ENCODE measurements at regions not wholly inside any gene's neighbourhood (a gene's known extent, or its start where the extent isn't known, plus 50 kb on each side); places are given as distances from the start of the nearest gene placed in this dataset.

DNA sequence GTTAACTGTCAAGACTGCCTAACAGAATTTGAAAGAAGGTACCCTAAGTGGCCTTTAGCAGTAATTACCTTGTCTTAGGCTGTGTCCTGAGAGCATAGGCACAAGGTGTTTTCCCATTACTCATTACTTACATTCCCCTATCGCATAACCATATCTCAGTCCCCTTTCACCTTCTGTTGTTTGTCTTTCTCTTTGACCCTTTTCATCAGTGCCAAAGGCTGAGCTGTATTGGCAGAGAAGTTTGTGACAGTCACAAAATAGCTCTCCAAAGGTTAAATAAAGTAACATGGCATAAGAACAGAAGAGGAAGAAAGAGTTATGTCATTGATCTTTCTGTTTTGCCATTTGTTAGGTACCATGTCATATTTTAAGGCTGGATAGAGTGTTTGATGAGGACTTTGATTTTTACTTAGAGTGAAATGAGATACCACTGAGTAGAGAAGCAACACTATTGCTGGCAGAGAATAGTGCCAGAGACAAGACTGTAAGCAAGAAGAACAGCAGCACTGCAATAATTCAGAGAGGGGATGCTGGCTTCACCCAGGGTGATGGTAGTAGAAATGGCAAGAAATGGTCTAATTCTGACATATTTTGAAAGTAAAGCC is 497.8 kb downstream of the TTLL7 start:
- no peak for DNase-seq (ENCODE audit: low spot score)
- H3K27ac ChIP-seq, result no peak overlapping the region
- H3K4me3 ChIP-seq, result no peak overlapping the region
- TF ChIP-seq, protein P1, sequence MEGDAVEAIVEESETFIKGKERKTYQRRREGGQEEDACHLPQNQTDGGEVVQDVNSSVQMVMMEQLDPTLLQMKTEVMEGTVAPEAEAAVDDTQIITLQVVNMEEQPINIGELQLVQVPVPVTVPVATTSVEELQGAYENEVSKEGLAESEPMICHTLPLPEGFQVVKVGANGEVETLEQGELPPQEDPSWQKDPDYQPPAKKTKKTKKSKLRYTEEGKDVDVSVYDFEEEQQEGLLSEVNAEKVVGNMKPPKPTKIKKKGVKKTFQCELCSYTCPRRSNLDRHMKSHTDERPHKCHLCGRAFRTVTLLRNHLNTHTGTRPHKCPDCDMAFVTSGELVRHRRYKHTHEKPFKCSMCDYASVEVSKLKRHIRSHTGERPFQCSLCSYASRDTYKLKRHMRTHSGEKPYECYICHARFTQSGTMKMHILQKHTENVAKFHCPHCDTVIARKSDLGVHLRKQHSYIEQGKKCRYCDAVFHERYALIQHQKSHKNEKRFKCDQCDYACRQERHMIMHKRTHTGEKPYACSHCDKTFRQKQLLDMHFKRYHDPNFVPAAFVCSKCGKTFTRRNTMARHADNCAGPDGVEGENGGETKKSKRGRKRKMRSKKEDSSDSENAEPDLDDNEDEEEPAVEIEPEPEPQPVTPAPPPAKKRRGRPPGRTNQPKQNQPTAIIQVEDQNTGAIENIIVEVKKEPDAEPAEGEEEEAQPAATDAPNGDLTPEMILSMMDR (IDR thresholded peaks at IDR 0.05), result no peak

DNA sequence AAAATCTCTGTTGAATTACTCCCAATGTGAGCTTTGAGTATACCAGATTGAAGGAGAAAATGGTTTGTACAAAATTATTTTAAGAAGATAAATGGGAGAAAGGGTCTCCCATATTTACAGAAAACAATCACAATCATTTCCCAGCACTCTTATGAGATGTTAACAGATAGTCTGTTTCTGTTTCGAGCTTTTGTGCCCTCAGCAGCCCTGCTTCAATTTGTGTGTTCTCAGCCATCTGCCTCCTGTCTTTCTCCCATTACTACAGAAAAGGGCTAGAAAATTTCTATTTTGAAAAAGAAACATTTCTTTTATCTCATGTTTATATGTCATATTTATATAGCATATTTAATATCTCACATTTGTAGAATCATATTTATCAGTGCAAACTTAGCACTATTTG is 498.4 kb downstream of the TTLL7 start:
- Histone ChIP-seq H3K27ac (no peak overlapping the region), H3K4me3 (no peak overlapping the region)
- TF ChIP-seq, protein P1 (IDR thresholded peaks at IDR 0.05), result no peak
- DNase-seq (ENCODE audit: low spot score), result no peak

DNA sequence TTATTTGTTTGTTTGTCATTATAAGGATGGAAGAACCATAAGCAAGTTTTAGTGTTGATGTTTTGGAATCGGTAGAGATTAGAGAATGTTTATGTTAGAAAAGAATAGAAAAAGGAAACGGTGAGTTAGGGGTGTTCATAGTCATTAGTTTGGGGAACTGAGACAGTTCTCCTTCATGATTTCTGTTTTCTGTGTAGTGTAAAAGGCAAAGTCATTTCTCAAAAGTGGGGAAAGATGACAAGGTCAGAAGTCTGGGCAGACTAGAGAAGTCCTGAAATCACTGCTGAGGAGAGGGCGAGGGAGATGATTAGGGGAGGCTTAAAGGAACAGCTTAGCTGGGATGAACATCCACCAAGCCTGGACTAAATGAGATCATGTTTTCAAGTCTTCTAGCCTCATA is 498.9 kb downstream of the TTLL7 start:
- no peak for DNase-seq (ENCODE audit: low spot score)
- no peak overlapping the region for H3K4me3 ChIP-seq
- no peak overlapping the region for H3K27ac ChIP-seq
- TF ChIP-seq, protein P1 (IDR thresholded peaks at IDR 0.05), result no peak

DNA sequence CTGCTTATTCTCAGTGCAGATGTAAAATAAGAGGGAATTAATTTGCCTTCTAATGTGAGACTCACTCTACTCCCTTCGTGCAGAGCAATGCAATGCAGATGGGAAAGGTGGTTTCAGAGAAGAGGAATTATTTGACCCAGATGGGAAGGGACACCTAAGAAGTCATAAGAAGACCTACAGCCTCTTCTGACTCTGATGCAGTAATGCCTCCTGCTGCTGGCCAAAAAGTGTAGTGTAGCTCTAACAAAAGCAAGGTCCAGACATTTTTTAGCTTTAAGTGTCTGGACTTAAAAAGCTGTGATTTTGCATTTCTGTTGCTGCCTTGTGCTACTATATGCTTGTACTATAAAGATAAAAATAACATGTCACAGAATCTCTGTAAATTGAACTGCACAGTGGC is 501.4 kb downstream of the TTLL7 start:
- TF ChIP-seq, protein P1 (IDR thresholded peaks at IDR 0.05), result no peak
- H3K4me3 ChIP-seq, result no peak overlapping the region
- DNase-seq (ENCODE audit: low spot score), result no peak
- H3K27ac ChIP-seq, result no peak overlapping the region

DNA sequence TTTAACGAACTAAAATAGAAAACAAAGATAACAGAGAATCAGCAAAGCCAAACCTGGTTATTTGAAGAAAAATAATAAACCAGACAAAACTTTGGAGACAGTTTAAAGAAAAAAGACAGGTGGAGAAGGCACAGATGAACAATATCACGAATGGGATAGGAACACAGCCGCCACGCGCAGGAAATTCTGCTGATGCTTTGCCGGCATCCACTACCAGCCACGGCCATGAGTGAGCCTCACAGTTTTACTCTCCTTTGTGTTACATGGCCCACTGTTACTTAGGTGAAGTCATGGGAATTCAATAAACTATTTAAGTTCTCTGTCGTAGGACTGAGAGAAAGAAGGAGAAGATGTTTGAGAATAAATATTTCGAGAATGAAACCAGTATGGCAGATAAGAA is 503.4 kb downstream of the TTLL7 start:
- DNase-seq (ENCODE audit: low spot score), result no peak
- H3K4me3 ChIP-seq, result no peak overlapping the region
- TF ChIP-seq, protein P1 (IDR thresholded peaks at IDR 0.05), result no peak
- H3K27ac ChIP-seq, result no peak overlapping the region

DNA sequence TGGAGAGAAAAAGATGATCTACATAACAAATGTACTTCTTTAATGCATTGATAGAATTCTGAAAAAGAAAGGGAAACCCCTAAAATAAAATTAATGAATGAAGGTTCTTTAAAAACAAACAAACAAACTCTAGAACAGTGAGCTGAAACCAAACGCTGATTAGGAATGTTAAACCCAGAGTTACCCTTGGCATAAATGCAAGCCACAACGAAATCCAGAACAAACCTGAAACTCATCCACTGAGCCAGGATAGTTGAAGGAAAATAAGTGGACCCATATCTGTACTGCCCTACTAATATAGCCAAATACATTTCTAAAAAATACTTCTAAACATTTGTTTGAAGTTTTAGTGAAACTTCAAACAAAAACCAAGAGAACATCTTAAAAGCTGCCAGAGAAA is 505.3 kb downstream of the TTLL7 start:
- TF ChIP-seq, protein P1 (IDR thresholded peaks at IDR 0.05), result no peak

DNA sequence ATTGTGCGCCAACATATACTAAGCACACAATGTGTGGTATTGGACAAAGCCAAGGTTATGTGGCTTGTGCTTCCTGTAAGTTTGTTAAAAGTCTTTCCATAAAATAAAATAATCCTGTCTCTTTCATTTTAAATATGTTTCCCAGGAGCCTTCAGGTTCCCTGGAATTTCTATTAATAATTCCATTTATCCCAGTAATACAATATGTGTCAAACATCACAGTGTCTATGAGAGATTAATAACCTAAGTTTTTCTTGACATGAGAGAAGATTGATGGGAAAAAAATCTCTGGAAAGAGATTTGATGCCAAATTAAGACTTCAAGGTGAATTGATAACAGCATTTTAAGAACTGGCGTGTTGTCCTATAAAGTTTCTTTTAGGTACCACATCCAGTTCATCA is 507.0 kb downstream of the TTLL7 start:
- TF ChIP-seq, protein P1 (IDR thresholded peaks at IDR 0.05), result no peak
- Histone ChIP-seq H3K4me3 (no peak overlapping the region), H3K27ac (no peak overlapping the region)
- DNase-seq (ENCODE audit: low spot score), result no peak

More for the DNA sequence above, 505.3 kb downstream of the TTLL7 start:
- Histone ChIP-seq H3K27ac (no peak overlapping the region), H3K4me3 (no peak overlapping the region)
- DNase-seq (ENCODE audit: low spot score), result no peak

Data from coronary artery (tissue), 2 donors.